ENCODE measurements at regions not wholly inside any gene's neighbourhood (a gene's known extent, or its start where the extent isn't known, plus 50 kb on each side); places are given as distances from the start of the nearest gene placed in this dataset.

- DNase-seq, result peak; percentile 58
Measured at GRCh38 chr4:180637616-180638015, 1605.6 kb upstream of the TENM3 start.

- DNase-seq, result no peak
Measured at GRCh38 chr4:180640193-180640592, 1603.0 kb upstream of the TENM3 start.

- peak; percentile 36 for DNase-seq
Measured at GRCh38 chr4:180641495-180641894, 1601.7 kb upstream of the TENM3 start.

DNA sequence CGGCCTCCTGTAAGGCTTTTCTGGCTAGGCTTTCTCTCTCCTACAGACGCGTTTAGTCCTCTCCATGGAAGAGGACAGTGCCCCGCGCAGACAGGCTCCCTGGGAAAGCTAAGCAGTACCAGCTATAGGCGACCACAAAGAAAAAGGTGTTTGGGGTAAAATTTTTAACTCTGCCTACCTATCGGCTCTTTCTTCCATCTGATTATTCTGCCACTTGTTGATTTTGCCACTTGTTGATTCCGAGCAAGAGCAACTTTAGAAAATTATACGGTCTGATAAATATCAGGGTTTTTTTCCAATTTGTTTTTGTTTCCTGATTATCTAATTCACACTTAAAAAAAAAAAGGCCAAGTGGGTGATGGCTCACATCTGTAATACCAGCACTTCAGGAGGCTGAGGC lies 1600.5 kb upstream of the TENM3 start:
- no peak for DNase-seq

- no peak for DNase-seq
Measured at GRCh38 chr4:180650273-180650672, 1592.9 kb upstream of the TENM3 start.

DNA sequence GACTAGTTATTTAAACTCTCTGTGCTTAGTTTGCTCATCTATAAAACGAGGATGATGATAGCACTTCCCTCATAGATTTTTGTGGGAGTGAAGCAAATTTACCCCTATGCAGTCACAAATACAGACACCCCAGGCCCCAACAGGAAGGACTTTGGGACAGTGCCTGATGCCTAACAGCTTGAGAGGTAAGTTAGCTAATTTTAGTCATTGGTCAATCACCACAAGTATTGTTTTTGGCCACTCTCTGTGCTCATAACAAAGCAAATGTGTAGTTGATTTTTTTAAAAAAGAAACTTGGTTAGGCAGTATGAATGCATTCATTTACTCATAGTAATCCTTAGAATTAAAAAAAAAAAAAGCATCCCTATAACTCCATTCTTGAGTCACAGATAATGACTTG lies 1590.7 kb upstream of the TENM3 start:
- no peak for DNase-seq

GRCh38 chr4:180655886-180656285 lies 1587.3 kb upstream of the TENM3 start:
- DNase-seq, result no peak

- DNase-seq, result no peak
Measured at GRCh38 chr4:180657881-180658280, 1585.3 kb upstream of the TENM3 start.

- peak; percentile 94 for DNase-seq
Measured at GRCh38 chr4:180664766-180665368, 1578.3 kb upstream of the TENM3 start.

DNA sequence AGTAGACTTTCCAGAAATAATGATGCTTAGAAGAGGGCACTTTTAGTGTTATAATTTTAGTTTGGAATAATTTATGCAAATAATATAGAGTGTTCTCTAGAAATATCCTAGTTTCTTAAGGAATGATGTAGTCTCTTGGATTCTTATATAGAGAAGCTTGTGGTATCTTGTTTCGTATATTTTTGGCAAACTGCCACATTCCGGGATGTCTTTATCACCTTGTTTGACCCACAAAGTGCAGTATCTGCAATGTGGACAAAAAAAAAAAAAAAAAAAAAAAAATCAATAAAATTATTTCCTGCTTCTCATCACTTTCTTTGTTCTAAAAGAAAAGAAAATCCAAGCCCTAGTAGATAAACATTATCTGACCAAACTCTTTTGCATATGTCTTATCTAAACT lies 1577.7 kb upstream of the TENM3 start:
- peak; percentile 60 for DNase-seq

DNA sequence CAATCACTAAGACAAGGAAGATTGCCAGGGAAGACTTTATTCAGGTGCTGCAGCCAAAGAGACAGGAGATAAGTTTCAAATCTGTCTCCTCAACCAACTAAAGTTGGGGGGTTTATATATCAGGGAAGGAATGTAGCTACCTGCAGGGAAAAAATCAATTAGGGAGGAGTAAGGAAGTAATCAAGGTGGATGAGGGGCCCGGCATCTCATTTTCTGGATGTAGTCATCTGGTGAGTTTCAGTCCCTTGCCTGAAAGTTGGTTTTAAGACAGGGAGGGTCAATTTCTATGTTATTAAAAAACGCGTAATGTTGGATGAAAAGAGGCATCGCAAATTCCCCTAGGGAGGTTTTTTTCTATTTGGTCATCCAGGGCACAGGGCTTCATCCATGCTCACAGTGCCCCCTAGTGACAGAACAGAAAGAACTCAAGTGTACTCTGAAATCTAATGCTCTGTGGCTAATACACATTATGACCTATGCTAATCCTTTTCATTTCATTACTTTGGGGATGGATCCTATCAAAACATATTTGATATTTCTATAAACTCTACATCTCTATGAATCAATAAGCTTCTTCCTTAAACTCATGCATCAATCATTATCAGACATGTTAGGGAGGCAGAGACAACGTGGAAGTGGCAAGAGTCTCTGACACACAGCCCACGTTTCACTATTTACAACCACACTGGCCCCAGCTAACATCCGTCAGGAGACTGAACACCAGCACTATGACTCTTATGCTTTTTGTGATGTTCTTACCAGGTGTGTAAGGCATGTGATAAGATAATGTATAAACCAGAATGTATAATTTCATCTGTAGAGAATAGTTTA lies 1577.0 kb upstream of the TENM3 start:
- peak; percentile 86 for DNase-seq

GRCh38 chr4:180668732-180669131 lies 1574.5 kb upstream of the TENM3 start:
- no peak for DNase-seq

DNA sequence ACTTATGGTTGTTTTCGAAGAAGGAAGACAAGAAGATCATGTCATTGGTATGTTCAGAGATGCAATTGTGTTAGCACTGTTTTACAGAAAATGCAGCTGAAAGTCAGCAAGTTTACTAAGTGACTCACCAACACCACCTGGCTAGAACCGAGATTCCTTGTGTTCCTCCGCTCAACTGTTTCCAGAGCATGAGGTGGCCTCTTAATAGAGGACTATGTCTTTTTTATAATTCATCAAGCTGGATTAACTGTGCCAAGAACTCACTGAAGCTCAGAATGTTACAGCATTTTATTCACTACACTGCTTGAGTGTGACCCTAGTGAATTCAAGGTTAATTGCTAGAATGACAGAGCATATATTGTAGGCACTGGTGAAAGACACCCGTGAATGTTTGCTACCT lies 1573.5 kb upstream of the TENM3 start:
- no peak for DNase-seq

- no peak for DNase-seq
Measured at GRCh38 chr4:180674619-180675358, 1568.4 kb upstream of the TENM3 start.

DNA sequence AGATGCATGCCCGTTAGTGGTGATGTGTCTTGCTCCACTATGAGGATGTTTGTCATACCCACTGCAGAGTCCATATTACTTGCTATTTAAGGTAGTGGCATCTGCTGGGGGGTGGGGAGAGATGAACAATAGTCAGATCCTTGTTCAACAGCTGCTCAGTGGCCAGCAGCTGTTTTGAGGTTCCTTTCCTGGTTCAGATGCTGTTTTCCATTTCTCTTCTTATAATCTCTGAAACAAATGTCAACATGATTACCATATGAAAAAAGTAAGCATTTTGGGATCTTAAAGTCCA lies 1567.9 kb upstream of the TENM3 start:
- no peak for DNase-seq

DNA sequence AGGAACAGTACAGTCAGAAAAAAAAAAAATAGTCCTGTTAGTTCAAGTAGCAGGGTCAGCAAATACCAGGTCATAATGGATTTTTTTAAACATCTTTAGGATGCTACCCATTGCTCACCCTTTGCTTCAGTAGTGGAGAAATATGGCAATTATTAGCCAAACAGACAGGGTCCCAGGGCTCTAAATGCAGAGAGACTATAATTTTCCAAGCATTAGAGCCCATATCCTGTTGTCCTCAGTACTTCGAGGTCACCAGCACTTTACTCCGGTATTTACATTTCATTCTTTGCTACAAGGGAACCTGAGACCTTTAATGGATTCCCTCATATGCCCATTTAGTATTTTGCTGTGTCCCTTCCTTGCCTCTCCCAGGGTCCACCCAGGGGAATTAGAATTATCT lies 1562.9 kb upstream of the TENM3 start:
- no peak for DNase-seq

DNA sequence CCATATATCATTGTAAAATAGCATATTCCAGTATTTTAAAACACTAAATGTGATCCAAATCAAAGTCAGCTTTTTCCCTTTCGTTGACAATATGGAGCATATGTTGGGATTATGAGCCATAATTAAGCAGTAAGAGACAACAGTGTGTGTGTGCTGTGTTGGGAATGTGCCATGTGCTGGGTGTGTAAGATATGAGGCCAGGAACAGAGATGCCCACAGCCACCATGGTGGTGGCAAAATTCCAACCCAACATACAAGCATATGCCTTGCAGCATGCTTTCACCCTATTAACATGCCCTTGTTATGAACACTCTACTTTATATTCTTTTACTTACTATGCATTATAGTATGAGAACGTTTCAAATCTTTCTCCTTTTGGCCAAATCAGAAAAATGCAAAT lies 1560.4 kb upstream of the TENM3 start:
- DNase-seq, result no peak

- no peak for DNase-seq
Measured at GRCh38 chr4:180683186-180683585, 1560.0 kb upstream of the TENM3 start.

GRCh38 chr4:180688480-180688879 lies 1554.7 kb upstream of the TENM3 start:
- no peak for DNase-seq

DNA sequence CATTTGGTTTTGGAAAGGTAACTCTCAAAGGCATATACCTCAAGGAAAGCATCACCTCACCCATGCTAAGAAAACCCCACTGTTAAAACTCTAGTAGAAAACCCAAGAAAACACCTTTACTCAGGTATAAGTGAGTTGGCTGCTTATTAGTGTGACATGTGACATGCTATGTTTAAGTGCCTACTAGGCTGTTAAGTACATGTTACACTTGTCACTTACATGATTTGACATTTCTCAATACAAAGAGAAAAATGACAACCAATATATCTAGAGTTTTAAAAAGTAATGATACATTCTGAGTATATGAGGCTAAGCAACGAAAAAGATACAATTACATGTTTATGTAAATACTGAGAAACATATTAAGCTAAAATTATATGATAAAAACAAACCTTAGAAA lies 1548.3 kb upstream of the TENM3 start:
- no peak for DNase-seq

DNA sequence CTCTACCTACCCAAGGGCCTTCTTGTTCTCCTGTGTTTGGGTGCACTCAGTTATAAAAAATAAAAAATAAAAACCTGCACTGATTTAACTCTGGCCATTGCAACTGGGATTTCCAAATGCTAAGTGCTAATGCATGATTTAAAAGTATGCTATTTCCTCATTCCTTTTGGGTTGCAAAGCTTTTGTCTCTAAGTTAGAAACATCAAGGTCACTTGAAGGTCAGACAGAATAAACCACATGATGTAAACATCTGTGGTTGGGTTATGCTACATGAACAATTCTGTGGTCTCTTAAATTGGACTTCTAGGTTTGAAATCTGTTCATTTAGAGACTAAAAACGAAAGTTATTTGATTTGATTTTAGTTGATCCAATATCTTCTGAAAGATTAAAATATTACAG lies 1547.4 kb upstream of the TENM3 start:
- peak; percentile 25 for DNase-seq

DNA sequence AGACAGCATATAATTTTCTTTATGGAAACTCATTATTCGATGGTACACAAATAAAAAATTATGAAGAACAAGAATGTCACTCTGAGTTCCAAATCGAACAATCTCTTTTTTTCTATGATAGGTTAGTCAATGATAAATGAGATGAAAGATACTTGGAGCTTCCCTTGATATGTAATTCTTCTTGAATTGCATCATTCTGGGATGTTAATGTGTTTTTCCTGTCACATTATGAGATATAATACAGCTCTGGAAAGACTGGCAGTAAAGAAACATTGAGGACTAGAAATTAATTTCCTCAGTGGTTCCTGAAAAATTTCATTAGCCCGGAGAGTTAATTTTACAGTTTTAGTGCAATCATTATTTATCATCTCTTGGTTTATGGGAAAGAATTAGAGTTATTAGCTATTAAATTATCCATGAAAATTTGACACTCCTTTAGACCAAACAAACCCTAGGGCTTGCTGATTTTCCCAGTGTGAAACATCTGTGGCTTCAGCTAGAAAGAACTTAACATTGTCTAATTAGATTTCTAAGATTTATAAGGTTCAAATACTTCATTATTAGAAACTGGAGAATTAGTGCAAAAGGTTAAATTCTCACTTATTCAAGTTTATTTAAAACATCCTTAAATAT lies 1546.6 kb upstream of the TENM3 start:
- no peak for DNase-seq

DNA sequence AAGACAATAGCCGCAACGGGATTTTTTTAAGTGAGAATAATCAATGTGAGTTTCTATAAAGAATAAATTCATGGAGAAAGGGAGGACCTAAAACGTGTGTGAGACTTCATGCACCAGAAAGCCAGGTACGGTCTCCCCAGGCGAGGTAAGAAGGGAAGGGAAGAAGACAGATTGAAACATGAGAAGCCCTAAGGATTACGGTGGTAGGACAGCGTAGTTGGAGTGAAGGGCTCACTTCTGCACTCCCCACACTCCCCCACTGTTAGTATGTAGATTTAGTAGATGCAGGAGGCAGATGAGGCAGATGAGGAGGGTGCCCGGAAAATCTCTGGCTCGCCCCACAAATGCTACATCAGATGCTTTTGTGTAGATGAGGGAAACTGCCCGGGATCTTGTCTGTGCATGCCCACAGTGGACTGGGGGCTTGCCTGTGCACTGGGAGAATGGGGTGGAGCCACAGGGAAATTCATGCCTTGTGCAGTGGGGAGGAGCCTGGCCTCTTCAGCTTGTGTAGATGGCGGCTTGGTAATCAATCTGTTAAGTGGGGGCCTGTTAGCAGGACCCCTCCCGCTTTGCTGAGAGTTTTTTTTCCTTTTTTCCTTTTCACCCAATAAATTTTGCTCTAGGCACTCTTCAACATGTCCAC lies 1544.5 kb upstream of the TENM3 start:
- DNase-seq, result no peak
